GM21526 (cell line): ENCODE measurements at regions not wholly inside any gene's neighbourhood (a gene's known extent, or its start where the extent isn't known, plus 50 kb on each side); places are given as distances from the start of the nearest gene placed in this dataset.
"Not testable (repeated sequence)": the region's sequence is repeated elsewhere in the genome, so short reads cannot be mapped to it uniquely, and the experiment has no call there.

Source experiments
- ATAC-seq: cut with Tn5 transposase; IDR thresholded peaks from one replicate; pipeline ENCODE4 v1.9.1; 2021; ENCODE audit warnings: moderate library complexity; ENCODE audit not compliant: unreplicated experiment, low FRiP score

DNA sequence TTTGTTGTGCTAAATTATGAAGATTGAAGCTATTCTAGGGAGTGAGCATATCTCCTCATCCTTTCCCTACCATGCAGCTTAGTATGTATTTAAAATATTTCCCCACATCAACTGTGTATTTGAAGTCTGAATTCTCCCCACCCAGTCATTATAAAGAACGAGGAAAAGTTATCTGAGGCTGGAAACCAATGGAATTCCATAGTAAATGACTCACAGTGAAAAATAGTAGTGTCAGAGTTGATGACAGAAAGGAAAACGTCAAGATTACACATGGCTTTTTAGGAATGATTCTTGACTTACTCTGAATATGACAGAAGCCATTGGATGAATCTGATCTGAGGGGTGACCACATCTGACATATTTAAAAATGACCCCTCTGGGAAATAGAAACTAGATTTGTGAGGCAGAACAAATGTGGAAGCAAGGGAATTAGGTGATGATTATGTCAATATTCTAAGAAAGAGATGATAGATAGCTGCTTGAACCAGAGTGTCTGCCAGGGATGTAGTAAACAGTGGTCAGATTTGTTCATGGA, 1768.9 kb upstream of the CDH9 start:
- ATAC-seq = no peak

DNA sequence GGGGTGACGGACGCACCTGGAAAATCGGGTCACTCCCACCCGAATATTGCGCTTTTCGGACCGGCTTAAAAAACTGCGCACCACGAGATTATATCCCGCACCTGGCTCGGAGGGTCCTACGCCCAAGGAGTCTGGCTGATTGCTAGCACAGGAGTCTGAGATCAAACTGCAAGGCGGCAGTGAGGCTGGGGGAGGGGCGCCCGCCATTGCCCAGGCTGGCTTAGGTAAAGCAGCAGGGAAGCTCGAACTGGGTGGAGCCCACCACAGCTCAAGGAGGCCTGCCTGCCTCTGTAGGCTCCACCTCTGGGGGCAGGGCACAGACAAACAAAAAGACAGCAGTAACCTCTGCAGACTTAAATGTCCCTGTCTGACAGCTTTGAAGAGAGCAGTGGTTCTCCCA, 1760.6 kb upstream of the CDH9 start:
- ATAC-seq = not testable (repeated sequence)

DNA sequence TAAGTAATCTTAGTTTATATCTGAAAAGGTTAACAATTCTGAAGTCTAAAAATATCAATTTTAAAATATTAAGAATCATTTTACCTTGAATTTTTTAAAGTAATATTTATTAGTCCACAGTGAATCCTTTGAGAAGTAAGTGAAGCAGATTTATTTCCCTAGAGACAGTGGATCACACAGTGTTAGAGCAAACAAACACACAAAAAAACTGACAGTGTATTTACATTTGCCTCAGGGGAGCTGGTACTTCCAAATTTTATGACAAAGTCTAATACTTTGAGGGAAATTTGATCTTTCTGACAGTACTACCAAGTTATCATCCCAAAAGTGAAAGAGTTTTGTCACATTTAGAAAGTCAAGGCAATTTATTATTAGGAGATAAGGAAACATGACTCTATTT, 1750.6 kb upstream of the CDH9 start:
- no peak for ATAC-seq

DNA sequence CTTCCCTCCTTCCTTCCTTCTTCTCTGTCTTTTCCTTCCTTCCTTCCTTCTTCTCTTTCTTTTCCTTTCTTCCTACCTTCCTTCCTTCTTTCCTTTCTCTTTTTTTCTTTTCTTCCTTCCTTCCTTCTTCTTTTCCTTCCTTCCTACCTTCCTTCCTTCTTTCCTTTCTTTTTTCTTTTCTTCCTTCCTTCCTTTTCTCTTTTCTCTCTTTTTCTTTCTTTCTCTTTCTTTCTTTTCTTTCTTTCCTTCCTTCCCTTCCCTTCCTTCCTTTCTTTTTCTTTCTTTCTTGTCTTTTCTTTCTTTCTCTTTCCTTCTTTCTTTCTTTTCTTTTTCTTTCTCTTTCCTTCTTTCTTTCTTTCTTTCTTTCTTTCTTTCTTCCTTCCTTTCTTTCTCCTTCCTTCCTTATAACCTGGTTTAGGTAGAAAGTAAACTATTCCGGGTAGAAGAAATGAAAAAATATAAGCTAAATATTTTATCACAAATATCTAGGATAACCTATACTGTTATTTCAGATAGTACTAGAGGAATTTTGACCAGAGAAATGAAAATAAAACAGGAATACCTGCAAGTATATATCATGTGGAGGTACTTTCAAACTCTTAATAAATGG, 1741.8 kb upstream of the CDH9 start:
- ATAC-seq = no peak

DNA sequence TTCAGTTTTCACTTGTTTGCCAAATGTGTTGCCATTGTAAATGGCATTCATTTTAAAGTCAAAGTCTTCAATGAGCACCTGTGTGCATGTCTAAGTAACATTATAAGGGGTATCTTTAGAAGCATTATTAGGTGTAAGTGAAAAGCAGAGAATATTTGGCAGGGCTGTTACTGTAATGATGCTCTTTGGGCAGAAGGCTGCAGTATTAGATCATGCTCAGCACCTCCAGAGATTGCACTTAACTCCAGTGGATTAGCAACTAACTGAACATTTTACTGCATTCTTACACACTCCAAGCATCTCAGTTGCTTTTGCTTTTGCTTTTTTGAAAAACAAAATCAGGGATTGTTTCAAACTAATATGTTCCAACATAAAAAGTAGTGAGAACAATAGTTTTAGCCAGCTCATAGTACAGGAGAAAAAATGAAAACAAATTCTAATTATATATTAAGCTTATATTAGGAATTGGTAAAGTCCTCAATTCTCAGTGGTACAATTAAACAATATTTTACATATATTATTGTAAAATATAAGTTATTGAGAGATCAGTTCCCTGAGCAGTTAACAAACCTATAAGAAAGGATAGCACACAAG, 1740.9 kb upstream of the CDH9 start:
- no peak for ATAC-seq

DNA sequence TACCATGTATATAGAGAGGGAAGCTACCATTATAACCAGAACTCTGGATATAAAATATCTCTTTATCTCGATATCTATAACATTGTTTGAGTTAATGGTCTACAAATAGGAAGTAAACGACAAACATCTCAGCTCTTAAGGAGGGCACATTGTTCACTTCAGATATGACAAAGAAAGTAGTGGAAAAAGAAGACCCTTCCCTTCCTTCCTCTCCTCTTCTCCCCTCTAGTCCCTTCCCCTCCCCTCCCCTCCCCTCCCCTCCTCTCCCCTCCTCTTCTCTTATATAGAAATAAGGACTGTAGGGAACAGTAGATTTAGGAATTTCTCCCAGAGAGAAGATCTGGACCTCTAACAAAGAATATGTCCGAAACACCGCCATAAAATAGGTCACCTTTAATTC, 1731.9 kb upstream of the CDH9 start:
- no peak for ATAC-seq

DNA sequence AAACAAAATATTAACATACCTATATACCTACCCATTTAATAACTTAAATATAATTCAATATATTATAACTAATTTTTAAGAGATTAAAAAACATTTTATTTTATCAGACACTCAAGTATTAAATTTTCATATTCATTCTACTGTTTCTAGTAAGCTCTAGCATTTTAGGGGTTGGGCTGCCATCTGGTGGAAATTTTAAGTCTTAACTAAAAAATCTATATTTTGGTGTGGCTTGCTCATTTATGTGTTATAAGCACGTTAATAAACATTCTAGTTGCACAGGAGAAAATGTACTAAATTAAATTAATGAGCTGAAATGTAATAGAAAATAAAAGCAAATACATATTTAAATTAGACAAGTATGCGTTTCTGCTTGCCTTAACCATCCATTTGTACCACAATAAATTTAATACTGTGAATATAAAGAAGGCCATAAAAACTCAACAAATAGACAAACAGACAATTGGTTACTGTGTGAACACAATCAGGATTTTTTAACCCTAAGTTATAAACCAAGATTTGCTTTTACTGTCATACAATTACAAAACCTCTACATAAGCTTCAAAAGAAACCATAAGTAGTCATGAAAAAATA, 1728.3 kb upstream of the CDH9 start:
- no peak for ATAC-seq

DNA sequence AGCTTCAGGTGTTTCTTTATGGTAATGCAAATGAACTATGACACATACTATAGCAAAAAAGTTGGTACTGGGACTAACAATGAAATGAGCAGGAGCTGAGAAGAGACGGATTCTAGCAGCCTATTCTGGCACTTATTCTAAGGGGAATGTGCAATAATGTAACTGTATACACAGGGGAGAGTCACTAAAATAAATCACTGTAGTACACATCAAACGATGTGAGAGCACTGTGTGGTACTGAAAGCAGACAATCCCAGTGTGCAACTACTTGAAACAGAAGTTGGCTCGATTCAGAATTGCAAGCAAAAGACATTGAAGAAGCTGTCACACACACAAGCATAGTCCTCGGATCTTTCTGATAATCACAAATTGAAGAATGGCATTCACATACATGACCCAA, 1713.0 kb upstream of the CDH9 start:
- no peak for ATAC-seq

DNA sequence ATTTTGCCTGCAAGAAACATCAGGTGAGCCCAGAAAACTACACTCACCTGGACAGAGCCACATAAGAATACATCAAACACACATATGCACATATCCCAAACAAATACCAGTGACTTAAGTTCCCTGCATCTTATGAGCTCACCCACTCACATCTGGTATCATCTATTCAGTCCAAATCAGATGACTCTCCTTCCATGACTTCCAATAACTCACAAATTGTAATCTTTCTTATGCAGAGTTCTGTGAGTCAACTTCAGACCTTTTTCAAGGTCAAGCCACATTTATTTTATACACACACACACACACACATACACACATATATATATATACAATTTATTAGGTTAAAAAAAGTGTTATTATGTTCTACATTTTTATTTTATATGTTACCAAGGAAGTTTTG, 1711.9 kb upstream of the CDH9 start:
- no peak for ATAC-seq

DNA sequence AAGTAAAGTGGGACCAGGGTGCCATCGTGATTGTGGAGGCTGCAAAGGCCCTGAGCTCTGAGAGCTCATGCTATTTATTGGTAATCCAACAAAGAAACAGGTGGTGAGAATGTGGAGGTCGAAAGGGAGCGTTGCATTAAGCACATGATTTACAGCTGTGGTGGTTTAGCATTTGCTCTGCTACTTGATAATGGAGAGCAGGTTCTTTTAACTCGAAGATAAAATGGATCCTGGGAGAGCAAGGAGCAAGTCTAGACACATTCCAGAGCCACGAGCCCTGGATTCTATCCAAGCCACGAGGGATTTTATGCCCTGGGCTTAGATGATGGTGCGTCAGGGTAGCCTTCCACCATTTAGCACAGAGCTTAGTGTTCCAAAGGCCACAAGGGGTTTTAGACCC, 1710.1 kb upstream of the CDH9 start:
- ATAC-seq = no peak

DNA sequence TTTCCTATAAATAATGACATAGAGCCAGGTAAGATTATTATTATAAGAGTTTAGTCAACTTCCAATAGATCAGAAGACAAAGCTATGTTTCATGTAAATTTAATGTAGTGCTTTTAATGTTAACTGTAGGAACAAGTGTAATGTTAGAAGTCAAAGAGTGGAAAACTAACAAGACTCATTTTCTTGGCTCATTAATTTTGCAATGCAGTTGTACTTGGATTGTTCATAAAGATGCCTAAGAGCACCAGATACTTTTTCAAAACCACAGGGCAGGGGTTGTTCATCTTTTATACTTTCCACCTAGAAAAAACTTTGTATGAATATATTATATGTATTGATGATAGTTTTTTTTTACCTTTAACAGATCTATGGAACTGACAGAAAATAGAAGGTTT, 1705.3 kb upstream of the CDH9 start:
- no peak for ATAC-seq

DNA sequence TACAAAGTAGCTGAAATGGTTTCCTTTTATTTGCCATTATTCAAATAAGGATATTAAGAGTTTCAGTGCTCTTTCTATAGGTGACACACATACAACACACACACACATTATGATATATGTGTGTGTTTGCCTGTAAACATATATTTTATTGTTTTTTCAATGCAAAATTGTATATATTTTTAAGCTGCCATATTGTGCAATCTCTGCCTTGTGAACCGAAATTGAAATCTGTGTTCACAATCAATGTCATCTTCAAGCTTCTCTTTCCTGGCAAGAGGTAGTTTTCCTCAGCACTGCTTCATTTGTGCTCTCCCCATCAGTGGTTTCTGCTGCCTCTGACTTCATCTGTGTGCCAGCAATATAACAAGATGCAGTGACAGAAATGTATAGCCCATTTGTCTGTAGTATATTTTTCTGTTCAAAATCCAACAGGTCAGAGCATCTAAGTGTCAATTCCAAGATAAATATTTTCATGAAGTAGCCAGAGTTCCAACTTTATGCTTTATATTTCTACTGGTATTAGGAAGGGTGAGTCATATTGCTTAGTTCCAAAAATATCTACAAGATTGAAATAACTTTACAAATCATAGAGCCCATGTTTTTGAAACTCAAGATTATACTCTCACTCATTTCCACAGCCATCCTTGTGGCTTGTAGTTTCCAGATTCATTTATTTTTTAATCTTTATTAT, 1704.8 kb upstream of the CDH9 start:
- no peak for ATAC-seq

DNA sequence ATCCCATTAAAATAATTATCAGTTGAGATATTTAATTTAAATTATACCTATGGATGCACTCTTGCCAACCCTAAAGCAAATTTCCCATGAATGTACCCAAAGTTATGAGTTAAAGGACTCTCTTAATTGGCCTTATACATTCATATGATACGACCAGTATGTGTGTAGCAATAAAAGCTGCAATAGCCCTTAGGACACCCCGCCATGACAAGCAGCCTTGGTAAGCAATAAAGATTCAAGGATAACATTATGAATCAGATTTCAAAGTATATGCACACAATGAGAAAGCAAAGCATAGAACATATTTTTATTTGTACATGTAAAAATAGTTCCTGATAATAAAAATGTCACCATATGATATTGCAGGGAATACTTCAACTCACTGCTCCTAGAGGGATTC, 1699.3 kb upstream of the CDH9 start:
- ATAC-seq = no peak

DNA sequence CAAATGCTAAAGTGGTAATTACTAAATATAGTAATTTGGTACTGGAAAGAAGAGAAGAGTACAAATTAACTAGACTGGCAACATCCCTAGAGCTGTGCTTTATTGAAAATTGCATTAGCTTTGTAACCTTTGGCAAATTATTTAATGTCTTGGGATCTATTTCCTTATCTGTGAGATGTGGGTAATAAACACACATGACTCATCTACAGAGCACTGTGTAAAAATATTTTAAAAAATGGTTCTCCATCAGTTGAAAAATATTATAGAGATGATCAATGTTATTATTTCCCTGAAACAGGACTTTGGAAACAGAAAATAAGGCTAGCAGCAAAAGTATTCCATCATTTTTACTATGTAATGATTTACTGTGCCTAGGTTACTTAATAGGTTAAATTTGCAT, 1698.8 kb upstream of the CDH9 start:
- ATAC-seq = no peak

DNA sequence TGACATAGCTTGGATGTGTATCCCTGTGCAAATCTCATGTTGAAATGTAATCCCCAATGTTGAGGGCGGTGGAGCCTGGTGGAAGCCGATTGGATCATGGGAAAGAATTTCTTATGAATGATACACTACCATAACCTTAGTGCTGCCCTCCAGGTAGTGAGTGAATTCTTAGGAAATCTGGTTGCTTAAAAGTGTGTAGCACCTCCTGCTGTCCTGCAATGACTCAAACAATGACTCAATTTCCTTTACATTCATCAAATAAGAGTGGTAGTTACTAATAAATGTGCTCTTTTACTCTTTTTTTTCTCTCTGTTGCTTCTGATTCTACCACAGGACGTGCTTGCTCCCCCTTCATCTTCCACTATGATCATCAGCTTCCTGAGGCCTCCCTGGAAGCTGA, 1696.0 kb upstream of the CDH9 start:
- no peak for ATAC-seq

DNA sequence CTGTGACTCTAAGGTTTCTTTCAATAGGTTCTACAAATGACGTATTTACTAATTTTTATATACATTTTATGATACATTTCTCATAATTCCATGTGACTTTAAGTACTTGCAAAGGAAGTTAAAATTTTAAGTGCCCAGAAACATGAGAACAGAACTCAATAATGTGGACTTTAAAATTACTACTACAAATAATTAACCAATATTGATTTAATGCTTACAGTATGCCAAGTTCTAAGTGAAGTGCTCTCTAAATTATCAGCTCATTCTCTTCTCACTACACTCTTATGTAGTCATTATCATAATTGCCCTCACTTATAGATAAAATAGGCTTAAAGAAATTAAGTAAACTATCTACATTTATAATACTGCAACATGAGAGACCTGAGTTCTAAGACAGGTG, 1690.7 kb upstream of the CDH9 start:
- ATAC-seq = no peak

DNA sequence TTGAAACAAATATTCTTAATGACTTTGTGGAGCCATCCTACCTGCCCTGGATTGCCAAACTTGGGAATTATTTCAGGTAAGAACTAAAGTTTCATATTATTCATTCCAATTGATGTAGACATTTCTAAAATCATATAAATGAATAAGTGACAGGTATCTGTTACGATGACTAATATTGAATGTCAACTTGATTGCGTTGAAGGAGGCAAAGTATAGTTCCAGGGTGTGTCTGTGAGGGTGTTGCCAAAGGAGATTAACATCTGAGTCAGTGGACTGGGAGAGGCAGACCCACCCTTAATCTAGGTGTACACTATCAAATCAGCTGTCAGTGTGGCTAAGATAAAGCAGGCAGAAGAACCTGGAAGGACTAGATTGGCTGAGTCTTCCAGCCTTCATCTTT, 1688.4 kb upstream of the CDH9 start:
- ATAC-seq = no peak

DNA sequence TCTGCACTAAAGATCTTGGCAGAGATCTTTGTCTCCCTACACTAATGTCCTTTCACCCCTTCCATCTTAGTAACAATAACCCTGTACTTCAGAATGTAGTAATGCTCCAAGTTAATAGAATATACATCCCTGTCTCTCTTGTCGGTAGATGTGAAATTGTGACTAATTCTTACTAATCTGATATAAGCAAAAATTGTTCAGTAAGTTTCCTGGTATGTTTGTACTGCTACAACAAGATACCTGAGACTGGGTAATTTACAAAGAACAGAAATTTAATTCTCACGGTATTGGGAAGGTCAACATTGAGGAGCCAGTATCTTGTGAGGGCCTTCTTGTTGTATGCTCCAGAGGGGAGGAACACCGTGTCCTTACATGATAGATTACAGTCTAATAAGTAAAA, 1686.6 kb upstream of the CDH9 start:
- ATAC-seq = no peak

DNA sequence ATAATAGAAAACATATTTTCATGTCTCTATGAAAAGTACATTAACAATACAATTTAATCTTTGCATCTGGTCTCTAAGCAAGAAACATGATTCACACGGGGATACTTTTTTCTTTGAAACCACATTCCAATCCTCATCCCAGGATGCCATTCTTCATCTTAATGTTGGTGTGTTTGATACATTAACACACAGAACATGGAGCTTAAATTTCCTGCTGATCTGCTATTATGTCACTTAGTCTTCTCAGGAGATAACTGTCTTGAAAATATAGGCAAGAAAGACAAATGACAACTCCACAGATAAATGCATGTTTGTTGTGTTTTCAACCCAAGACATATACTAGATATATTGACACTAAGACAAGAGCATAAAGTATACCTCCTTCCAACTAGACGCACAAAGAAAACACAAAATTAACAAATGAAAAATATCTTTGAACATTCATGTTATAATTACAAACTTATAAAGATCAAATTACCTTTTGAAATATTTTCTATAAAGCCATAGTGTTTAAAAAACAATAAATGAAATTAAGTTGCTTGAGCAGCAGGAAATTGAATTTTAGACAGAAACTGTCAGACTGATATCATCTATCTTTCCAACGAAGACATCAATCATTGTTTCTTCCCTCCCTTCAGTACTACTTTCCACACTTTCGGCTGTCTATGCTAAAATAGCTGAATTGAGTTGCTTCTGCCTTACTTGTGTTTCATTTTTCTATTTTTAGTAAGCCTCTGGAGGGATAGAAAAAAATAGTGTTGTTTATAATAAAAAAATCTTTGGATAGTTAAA, 1676.7 kb upstream of the CDH9 start:
- no peak for ATAC-seq

DNA sequence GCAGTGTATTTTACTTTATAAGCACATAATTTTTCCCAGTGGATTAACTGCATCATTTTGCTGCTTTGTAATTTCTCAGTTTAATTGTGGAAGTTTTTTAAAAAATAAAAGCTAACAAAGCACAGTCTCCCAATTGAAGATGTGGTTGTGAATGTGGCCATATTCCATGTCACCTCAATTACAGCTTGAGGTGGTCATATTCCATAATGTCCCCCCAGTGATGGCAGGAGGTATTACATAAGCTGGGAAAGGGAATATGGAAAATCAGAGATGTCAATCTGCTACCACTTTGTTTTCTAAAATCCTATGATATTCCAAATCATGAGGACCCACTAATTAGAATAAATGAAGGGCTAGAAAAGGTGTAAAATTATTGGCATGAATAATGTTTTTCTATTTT, 1672.0 kb upstream of the CDH9 start:
- no peak for ATAC-seq

DNA sequence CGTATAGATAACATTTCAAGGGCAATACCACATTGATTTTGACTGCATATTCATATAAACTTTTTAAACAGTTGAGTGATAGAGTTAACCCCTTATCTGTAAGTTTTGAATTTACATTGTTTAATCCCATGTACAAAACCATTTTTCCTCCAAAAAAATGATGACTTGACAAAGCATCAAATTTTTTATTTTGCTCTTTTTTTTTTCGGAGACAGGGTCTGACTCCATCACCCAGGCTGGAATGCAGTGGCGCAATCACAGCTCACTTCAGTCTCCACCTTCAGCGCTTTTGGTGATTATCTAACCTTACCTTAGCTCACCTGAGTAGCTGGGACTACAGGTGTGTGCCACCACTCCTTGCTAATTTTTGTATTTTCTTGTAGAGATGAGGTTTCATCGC, 1670.1 kb upstream of the CDH9 start:
- ATAC-seq = no peak
